LNCaP clone FGC (cell line): ENCODE measurements at regions not wholly inside any gene's neighbourhood (a gene's known extent, or its start where the extent isn't known, plus 50 kb on each side); places are given as distances from the start of the nearest gene placed in this dataset.

Experiments used
- DNase-seq: peaks from one replicate; pipeline ENCODE4 v3.0.0-alpha.2; 2011; ENCODE audit warnings: low read depth
- H3K4me3 ChIP-seq: 2 replicates; pipeline ENCODE4 v1.5.1; 2011; ENCODE audit warnings: mild to moderate bottlenecking, low read depth, low read length, control low read depth
- TF ChIP-seq, protein P1 (sequence below): IDR thresholded peaks from 2 replicates; pipeline ENCODE4 v1.5.1; 2012; ENCODE audit warnings: mild to moderate bottlenecking; ENCODE audit not compliant: control insufficient read depth, insufficient read depth; ENCODE audit errors: extremely low read depth

DNA sequence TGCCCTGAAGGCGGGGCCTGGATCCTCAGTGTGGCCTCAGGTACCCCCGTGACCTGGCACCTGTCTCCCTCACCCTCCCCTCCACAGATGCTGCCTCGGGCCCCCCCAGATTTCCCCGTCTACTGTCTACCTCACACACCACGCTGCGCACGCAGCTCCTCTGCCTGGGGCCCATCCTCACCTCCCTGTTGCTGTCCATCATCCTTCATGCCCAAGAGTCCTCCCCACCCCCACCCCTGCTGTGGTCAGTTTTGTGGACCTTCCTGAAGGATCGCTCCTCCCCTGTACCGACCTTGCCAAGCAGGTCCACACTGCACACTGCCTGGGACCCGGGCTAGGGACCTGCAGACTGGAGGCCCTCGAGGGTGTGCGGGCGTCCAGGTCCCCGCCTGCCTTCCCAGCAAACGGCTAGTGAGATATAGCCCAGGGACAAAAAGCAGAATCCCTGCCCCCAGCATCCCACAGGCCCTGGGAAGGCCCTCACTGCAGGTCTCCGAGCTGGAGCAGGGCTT is 197.4 kb upstream of the DIO3 start:
- no peak overlapping the region for H3K4me3 ChIP-seq
- no peak for DNase-seq
- TF ChIP-seq, protein P1, sequence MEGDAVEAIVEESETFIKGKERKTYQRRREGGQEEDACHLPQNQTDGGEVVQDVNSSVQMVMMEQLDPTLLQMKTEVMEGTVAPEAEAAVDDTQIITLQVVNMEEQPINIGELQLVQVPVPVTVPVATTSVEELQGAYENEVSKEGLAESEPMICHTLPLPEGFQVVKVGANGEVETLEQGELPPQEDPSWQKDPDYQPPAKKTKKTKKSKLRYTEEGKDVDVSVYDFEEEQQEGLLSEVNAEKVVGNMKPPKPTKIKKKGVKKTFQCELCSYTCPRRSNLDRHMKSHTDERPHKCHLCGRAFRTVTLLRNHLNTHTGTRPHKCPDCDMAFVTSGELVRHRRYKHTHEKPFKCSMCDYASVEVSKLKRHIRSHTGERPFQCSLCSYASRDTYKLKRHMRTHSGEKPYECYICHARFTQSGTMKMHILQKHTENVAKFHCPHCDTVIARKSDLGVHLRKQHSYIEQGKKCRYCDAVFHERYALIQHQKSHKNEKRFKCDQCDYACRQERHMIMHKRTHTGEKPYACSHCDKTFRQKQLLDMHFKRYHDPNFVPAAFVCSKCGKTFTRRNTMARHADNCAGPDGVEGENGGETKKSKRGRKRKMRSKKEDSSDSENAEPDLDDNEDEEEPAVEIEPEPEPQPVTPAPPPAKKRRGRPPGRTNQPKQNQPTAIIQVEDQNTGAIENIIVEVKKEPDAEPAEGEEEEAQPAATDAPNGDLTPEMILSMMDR: no peak

DNA sequence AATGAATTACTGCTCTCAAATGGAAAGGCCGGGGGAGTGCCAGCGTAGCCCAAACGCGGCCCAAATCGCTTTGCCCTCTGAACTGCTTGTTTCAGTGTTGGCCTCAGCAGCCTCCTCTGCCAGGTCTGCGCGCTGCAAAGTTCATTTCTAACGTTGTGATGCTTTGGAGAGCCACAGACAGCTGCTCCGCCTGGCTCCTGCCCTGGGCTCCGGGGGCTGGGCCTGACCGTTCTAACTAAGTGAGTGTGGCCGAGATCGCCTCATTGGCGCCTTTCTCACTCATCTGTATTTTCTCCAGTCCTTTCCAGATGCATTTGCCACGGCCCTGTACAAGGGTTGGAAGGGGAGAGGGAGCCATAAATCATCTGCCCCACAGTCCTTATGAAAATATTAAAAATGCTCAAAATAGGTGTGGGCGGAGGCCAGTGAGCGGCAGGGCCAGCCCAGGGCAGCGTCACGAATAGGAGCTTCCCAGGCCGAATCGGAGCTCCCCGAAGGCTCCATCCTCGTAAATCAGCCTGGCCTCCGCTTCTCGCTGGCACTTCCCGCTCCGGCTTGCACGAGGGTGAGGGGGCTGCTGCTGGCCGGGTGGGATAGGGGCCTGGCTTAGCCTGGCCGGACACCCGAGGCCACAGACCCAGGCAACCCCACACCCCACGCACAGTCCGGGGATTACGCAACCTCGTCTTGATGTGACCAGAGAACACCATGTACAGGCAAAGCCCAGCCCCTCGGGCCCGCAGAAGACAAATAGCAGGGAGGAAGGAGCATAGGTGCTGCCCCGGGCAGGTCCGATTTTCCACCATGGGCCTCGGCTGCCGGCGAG is 196.6 kb upstream of the DIO3 start:
- H3K4me3 ChIP-seq: no peak overlapping the region
- TF ChIP-seq, protein P1: no peak
- no peak for DNase-seq

DNA sequence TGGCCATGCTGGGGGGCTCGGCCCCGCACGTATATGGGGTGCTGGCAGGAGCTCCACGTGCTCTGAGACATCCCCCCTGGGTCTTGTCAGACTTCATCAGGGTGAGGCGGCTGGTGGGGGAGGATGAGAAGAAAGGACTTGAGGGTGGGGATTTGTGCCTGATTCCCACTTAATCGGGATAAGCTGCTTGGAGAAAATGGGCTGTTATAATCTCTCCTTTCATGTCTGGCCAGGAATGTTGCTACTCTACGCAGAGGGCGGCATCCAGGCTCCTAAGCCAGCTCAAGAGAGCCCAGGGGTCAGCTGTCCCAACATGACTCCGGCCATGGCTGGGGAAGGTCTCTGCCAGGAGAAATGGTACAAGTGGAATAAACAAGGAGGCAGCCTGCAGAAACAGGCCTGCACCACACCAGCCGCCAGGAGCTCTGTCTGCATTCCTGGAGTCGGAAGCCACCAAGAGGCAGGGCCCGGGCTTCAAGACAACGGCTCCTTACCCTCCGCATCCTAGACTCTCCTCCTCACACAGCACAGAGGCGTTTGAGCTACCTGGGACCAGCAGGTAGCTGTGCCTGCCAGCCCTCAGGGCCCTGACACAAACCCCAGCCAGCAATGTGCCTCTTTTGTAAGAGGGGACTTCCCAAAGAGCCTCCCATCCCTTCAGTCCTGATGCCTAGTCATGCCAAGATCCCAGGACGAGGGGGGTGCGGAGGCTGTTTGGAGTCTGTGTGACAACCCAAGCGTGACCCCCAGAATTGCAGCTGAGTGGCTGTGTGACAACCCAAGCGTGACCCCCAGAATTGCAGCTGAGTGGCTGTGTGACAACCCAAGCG is 195.8 kb upstream of the DIO3 start:
- TF ChIP-seq, protein P1: no peak
- H3K4me3 ChIP-seq: no peak overlapping the region
- no peak for DNase-seq

DNA sequence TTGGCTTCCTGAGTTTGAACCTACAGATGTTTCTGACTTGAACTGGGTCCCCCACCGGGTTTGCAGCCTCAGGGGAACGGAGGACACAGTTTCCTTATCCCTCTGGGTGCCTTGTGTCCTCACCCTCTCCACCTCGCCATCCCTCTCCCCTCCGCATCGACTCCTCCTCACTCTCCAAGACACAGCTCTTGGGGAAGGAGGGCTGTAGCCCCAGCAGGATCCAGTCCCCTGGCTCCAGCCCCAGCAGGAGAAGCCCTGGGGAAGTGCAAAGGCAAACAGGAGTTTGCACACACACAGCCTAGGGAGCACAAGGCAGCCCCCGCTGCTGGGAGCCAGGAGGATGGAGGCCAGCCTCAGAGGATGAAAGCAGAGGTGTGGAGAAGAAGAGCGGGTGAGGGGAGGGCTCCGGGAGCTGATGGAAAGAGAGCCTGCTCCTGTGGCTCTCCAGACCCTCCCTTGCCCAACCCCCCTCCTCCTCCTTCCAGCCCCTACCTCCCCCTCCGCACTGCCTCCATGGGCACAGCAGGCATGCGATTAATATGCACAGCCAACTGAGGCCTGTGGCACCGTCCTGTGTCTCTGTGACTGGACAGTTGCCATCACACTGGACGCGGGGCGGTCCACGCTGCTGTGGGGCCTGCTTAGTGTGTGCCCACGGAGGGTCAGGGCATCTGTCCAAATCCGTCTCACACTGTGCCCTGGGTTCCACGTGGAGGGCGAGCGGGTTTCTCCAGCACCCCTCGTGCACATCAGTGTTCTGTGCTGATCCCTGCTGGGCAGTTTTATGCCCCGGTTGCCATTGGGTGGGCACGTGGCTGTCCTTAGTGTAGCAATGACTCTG is 193.7 kb upstream of the DIO3 start:
- no peak overlapping the region for H3K4me3 ChIP-seq
- DNase-seq: no peak
- TF ChIP-seq, protein P1: no peak

DNA sequence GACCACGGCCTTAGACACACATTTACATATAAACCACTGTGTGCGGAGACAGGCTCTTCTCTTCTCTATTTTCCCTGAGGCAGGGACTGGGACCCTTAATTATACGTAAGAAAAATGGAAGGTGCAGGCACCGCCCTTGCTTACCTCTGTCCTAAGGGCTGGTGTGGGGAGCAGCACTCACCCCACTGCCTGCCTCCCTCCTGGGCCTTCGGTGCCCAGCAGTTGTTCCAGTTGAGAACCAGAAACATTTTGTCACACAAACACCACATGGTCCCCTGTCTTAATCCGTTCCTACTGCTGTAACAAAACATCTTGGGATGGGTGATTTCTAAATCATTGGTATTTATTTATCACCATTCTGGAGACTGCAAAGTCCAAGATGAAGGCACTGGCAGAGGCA is 192.7 kb upstream of the DIO3 start:
- TF ChIP-seq, protein P1: no peak
- no peak for DNase-seq
- no peak overlapping the region for H3K4me3 ChIP-seq

DNA sequence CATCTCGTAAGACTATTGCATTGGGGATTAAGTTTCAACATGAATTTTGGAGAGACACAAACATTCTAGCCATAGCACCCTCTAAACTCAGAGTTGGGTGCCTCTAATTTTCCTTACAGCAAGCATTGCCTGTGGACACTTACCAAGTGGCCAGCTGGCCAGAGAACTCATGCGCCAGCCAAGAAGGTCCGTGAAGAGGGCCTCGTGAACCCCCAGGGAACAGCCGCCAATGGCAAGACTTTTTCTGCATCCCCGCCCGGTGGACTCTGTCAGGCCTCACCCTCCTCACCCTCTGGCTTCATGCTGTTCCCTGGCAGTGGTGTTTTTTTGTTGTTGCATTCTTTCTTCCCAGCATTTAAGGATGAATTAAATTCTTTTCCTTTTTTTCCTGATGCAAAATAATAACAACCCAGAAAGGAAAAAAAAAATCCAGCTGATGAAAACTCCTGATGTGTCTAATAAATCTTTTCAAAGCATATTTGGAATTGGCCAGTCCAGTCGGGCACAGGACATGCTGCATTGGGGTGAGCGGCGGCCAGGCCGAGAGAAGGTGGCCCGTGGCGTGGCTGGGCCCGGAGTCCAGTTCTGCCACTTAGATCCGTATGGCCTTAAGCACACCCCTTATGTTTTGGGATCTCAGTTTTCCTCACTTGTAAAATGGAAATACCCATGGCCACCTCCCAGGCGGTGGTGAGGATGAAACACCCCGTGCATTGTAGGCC is 191.9 kb upstream of the DIO3 start:
- no peak for DNase-seq
- TF ChIP-seq, protein P1: no peak
- no peak overlapping the region for H3K4me3 ChIP-seq
